ENCODE measurements at regions not wholly inside any gene's neighbourhood (a gene's known extent, or its start where the extent isn't known, plus 50 kb on each side); places are given as distances from the start of the nearest gene placed in this dataset.

DNA sequence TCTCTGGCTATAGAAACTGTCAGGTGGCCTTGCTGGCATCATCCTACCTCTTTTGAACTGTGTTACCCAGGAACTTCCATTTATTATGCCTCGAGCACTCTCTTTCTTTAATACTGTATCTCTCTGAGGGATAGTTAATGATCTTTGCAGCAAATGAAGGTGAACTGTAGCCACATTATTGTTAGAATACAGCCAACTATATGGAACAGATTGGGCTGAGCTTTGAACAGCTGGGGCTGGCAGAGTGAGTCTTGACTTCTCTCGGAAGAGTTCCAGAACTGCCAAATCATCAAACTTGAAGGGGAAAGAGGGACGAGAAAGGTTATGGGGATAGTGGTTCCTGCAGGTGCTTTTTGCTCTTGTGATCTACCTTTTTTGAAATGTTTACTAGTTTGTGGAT lies 237.7 kb downstream of the PRL start:
- Histone ChIP-seq H3K27ac (ENCODE audit: low read length) (no peak overlapping the region), H3K4me3 (ENCODE audit: low read length) (no peak overlapping the region), H3K9me3 (ENCODE audit: control insufficient read depth, insufficient read depth, low read length) (no peaks in the 10 kb centered on the region), H3K27me3 (ENCODE audit: control insufficient read depth, insufficient read depth, low read length) (no peaks in the 10 kb centered on the region), H3K4me1 (ENCODE audit: control insufficient read depth, insufficient read depth, low read length) (peaks cover 13% of the 10 kb centered on the region), H3K36me3 (ENCODE audit: control insufficient read depth, insufficient read depth, low read length) (no peaks in the 10 kb centered on the region)
- Mint-ChIP-seq H3K4me1 (peaks cover 11 to 12% of the 10 kb centered on the region in 2 donors), H3K27me3 (ENCODE audit: low read depth in 2 of 2) (peaks cover 0 to 3% of the 10 kb centered on the region in 2 donors), H3K36me3 (no peaks in the 10 kb centered on the region), H3K4me3 (no peak overlapping the region), H3K9me3 (peaks cover 0 to 3% of the 10 kb centered on the region in 2 donors), H3K27ac (no peak overlapping the region)
- TF ChIP-seq, protein P1, sequence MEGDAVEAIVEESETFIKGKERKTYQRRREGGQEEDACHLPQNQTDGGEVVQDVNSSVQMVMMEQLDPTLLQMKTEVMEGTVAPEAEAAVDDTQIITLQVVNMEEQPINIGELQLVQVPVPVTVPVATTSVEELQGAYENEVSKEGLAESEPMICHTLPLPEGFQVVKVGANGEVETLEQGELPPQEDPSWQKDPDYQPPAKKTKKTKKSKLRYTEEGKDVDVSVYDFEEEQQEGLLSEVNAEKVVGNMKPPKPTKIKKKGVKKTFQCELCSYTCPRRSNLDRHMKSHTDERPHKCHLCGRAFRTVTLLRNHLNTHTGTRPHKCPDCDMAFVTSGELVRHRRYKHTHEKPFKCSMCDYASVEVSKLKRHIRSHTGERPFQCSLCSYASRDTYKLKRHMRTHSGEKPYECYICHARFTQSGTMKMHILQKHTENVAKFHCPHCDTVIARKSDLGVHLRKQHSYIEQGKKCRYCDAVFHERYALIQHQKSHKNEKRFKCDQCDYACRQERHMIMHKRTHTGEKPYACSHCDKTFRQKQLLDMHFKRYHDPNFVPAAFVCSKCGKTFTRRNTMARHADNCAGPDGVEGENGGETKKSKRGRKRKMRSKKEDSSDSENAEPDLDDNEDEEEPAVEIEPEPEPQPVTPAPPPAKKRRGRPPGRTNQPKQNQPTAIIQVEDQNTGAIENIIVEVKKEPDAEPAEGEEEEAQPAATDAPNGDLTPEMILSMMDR (IDR thresholded peaks at IDR 0.05): no peak
- ATAC-seq (no peak), DNase-seq (no peak)
- 78% methylated on average over 2 of the region's 3 CpGs for WGBS (ENCODE audit: insufficient coverage)
- intact Hi-C loops (cut with micrococcal nuclease): no loop called here

GRCh38 chr6:22059946-22060345 lies 236.9 kb downstream of the PRL start:
- Mint-ChIP-seq H3K27ac (no peak overlapping the region), H3K4me3 (no peak overlapping the region), H3K4me1 (peaks cover 11 to 12% of the 10 kb centered on the region in 2 donors), H3K27me3 (ENCODE audit: low read depth in 2 of 2) (peaks cover 0 to 3% of the 10 kb centered on the region in 2 donors), H3K9me3 (peaks cover 0 to 3% of the 10 kb centered on the region in 2 donors), H3K36me3 (no peaks in the 10 kb centered on the region)
- H3K9me3 ChIP-seq (ENCODE audit: control insufficient read depth, insufficient read depth, low read length): no peaks in the 10 kb centered on the region
- H3K27me3 ChIP-seq (ENCODE audit: control insufficient read depth, insufficient read depth, low read length): no peaks in the 10 kb centered on the region
- no peaks in the 10 kb centered on the region for H3K36me3 ChIP-seq (ENCODE audit: control insufficient read depth, insufficient read depth, low read length)
- H3K4me1 ChIP-seq (ENCODE audit: control insufficient read depth, insufficient read depth, low read length): peaks cover 13% of the 10 kb centered on the region
- WGBS (ENCODE audit: insufficient coverage): 85% methylated on average over 1 of the region's 1 CpG
- TF ChIP-seq, protein P1 (IDR thresholded peaks at IDR 0.05): no peak
- H3K27ac ChIP-seq (ENCODE audit: low read length): no peak overlapping the region
- intact Hi-C loops (cut with micrococcal nuclease): loop anchor here (10.0 kb wide), 1 partner anchor 135 kb away; no protein-coding TSS in a partner anchor
- H3K4me3 ChIP-seq (ENCODE audit: low read length): no peak overlapping the region
- DNase-seq (no peak), ATAC-seq (no peak)

DNA sequence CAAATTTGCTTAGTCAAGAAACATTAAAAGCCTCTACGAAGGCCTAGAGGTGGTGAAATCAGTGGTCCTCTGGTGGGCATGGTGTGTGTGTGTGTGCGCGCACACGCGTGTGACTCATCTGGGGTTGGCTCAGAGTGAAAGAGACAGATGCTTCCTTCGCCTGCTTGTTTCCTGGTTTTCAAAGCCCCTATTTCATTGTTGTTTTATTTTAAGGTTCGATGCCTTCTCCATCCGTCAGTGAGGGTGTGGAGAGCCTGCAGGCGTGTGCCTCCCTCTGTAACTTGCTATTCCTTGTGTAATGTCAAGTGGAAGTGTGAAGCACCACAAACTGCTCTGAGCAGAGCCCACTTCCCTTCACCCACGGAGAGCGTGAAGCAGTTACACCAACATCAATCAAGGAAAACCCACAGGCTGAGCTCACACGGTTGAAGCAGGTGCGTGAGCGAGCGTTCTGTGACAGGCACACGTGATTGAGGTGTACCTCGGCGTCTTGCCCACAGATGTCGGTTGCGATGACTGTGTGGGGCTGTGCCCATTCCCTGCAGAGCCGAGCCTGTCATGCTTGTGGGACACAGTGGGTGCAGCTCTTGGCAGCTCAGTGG lies 233.9 kb downstream of the PRL start:
- H3K27me3 ChIP-seq (ENCODE audit: control insufficient read depth, insufficient read depth, low read length): no peaks in the 10 kb centered on the region
- intact Hi-C loops (cut with micrococcal nuclease): loop anchor here (10.0 kb wide), 1 partner anchor 138 kb away; no protein-coding TSS in a partner anchor
- peak overlapping the region; percentile 54 to 76 for H3K27ac Mint-ChIP-seq
- H3K9me3 Mint-ChIP-seq: peaks cover 0 to 3% of the 10 kb centered on the region in 2 donors
- no peak overlapping the region for H3K4me3 ChIP-seq (ENCODE audit: low read length)
- TF ChIP-seq, protein P1 (IDR thresholded peaks at IDR 0.05): no peak
- H3K36me3 ChIP-seq (ENCODE audit: control insufficient read depth, insufficient read depth, low read length): no peaks in the 10 kb centered on the region
- peak overlapping the region; percentile 75 for H3K4me3 Mint-ChIP-seq
- H3K27ac ChIP-seq (ENCODE audit: low read length): no peak overlapping the region
- peaks cover 13% of the 10 kb centered on the region for H3K4me1 ChIP-seq (ENCODE audit: control insufficient read depth, insufficient read depth, low read length)
- WGBS (ENCODE audit: insufficient coverage): 2% methylated on average over 21 of the region's 21 CpGs
- ATAC-seq (peak; percentile 74 to 85 (median 75)), DNase-seq (peak; percentile 33 to 78)
- peaks cover 11 to 12% of the 10 kb centered on the region in 2 donors for H3K4me1 Mint-ChIP-seq
- H3K9me3 ChIP-seq (ENCODE audit: control insufficient read depth, insufficient read depth, low read length): no peaks in the 10 kb centered on the region
- H3K27me3 Mint-ChIP-seq (ENCODE audit: low read depth in 2 of 2): peaks cover 0 to 3% of the 10 kb centered on the region in 2 donors
- H3K36me3 Mint-ChIP-seq: no peaks in the 10 kb centered on the region

DNA sequence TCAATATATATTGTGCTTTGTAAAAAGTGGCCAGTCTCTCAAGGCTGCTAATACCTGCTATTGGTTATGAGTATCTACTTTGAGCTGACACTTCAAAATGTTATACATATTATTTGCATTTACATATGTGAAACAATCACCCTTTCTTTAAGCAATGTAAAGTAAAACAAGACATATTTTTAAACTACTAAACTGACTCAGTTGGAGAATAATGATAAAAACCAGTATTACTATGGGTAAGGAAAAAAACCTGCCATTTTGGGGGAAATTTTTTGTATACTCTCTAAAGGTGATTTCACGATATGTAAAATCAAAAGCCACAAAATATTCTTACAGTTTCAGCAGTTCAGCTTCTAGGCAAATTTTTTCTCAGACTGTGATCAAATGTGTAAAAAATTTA lies 232.3 kb downstream of the PRL start:
- DNase-seq: no peak
- H3K9me3 ChIP-seq (ENCODE audit: control insufficient read depth, insufficient read depth, low read length): no peaks in the 10 kb centered on the region
- peaks cover 11 to 12% of the 10 kb centered on the region in 2 donors for H3K4me1 Mint-ChIP-seq
- no CpG with 5 or more reads among the region's 1 CpG for WGBS (ENCODE audit: insufficient coverage)
- no peak overlapping the region for H3K4me3 Mint-ChIP-seq
- peaks cover 13% of the 10 kb centered on the region for H3K4me1 ChIP-seq (ENCODE audit: control insufficient read depth, insufficient read depth, low read length)
- no peak overlapping the region for H3K27ac ChIP-seq (ENCODE audit: low read length)
- intact Hi-C loops (cut with micrococcal nuclease): loop anchor here (10.0 kb wide), 1 partner anchor 140 kb away; no protein-coding TSS in a partner anchor
- H3K27me3 Mint-ChIP-seq (ENCODE audit: low read depth in 2 of 2): no peaks in the 10 kb centered on the region
- H3K36me3 ChIP-seq (ENCODE audit: control insufficient read depth, insufficient read depth, low read length): no peaks in the 10 kb centered on the region
- H3K9me3 Mint-ChIP-seq: no peaks in the 10 kb centered on the region
- no peaks in the 10 kb centered on the region for H3K27me3 ChIP-seq (ENCODE audit: control insufficient read depth, insufficient read depth, low read length)
- TF ChIP-seq, protein P1 (IDR thresholded peaks at IDR 0.05): no peak
- H3K36me3 Mint-ChIP-seq: no peaks in the 10 kb centered on the region
- H3K27ac Mint-ChIP-seq: no peak overlapping the region
- H3K4me3 ChIP-seq (ENCODE audit: low read length): no peak overlapping the region
- no peak for ATAC-seq
